ENCODE measurements at regions not wholly inside any gene's neighbourhood (a gene's known extent, or its start where the extent isn't known, plus 50 kb on each side); places are given as distances from the start of the nearest gene placed in this dataset.
"Not testable (repeated sequence)": the region's sequence is repeated elsewhere in the genome, so short reads cannot be mapped to it uniquely, and the experiment has no call there.

DNA sequence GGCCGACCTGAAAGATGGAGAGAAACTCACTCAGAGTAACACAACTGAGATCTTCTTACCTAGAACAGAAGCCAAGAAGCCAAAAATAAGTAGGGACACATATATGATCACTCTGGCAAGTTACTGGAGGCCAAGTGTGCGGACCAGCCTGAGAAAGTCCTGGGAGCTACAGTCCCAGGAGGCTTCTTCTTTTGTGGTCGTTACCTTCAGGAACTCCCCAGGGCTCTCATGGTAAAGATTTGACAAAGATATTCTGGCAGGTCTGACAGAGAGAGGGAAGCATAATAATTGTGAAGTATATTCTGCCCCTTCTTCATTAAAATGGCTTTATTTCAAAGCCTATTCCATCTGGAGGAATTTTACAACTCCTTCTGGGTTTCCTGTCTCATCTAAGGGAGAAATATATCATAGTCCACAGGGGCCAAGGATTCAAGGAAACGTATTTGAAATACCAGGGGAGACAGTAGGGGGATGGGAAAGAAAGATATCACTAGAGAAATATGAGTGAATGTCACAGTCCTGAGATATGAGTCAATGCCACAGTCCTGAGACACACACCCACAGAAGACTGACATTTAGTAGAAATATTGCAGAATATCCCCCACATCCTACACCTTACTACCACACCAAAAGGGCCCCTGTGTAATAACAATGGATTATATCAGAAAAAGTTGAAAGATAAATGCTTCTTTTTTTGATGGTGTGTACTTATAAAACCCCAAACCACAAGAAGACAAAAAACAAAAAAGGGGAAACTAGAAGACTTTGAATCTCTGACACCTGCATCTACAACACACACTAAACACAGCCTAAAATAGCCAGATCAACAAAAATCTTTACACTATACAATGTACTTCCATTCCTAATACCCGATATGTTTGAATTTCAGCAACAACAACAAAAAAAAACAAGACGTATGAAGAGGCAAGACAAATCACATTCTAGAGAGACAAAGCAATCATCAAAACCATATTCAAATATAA is 594.2 kb upstream of the NRG3 start:
- no peak for DNase-seq

GRCh38 chr10:81288544-81288943 is 586.5 kb upstream of the NRG3 start:
- no peak for DNase-seq

- DNase-seq, result no peak
Observed at GRCh38 chr10:81297292-81297691, 577.7 kb upstream of the NRG3 start.

- no peak for DNase-seq
Observed at GRCh38 chr10:81303656-81304055, 571.3 kb upstream of the NRG3 start.

- DNase-seq, result no peak
Observed at GRCh38 chr10:81306971-81307782, 567.8 kb upstream of the NRG3 start.

DNA sequence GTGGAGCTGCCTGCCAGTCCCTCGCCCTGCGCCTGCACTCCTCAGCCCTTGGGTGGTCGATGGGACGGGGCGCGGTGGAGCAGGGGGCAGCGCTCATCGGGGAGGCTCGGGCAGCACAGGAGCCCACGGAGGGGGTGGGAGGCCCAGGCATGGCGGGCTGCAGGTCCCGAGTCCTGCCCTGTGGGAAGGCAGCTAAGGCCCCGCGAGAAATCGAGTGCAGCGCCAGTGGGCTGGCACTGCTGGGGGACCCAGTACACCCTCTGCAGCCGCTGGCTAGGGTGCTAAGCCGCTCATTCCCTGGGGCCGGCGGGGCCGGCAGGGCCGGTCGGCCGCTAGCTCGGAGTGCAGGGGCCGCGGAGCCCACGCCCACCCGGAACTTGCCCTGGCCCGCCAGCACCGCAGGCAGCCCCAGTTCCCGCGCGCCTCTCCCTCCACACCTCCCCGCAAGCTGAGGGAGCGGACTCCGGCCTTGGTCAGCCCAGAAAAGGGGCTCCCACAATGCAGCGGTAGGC is 565.9 kb upstream of the NRG3 start:
- no peak for DNase-seq

DNA sequence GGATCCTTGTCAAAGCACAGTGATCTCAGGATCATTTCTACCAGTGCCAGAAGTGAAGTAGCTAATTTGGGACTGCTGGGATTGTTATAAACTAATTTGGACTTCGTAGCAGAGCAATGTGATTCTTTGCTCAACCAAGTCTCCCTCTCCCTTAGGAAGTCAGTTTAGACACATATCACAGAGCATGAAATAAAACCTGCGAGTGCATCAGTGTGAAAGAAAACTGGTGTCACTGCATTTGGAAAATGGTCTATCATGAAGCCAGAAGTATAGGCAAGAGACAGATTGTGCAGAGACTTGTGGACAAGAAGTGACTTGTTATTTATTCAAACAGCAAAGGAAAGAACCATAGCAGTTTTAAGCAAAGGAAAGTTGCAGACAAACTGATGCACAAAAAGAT is 560.5 kb upstream of the NRG3 start:
- no peak for DNase-seq

- DNase-seq, result no peak
Observed at GRCh38 chr10:81315026-81315425, 560.0 kb upstream of the NRG3 start.

DNA sequence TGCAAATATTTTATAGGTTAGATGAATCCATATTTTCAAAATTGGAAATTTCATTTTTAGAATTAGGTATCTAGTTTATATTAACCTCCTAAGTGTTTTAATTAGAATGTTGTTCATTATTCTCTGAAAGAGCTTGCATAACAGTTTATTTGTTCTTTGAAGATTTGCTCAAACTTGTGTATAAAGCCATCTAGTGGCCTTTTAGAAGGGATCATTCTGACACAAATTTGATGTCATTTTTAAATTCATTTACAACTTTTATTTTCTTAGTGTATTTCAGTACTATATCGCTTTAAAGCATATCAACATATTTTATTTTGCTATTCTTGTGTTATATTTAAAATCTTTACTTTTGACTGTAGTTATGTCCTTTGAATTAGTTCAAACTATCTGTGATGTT is 527.0 kb upstream of the NRG3 start:
- DNase-seq, result no peak

DNA sequence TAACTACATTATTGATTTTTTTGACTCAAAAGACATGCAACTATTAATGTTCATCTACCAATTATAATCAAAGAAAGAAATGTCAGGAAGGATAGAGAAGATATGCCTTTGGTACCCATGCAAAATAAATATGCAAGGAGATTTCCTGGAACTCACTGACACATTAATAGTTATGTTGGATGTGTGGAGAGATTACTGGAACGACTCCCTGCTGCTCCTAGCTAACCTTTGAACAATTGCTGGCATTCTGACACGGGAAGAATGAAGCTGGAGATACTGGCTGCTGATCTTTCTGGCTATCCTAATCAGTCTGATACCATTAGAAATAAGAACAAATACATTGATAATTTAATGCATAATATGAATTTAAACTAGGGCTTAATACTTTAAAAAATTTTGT is 507.9 kb upstream of the NRG3 start:
- DNase-seq, result no peak

GRCh38 chr10:81386817-81387216 is 488.2 kb upstream of the NRG3 start:
- DNase-seq, result no peak

DNA sequence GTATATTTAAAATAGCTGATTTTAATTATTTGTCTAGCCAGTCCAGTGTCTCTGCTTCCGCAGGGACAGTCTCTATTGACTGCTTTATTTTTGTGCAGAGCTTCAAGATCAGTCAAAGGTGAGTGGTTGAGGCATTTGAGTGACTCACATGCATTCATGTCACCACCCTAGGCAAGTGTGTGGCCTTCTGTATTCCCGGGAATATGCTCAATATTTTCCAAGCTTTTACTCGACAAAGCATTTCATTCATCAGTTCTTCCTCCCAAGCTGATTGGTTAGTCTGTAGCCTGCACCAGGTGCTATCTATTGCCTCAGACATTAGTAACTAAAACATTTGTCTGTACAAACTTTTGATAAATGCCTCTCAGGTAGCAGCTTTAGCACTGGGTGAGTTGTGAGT is 471.5 kb upstream of the NRG3 start:
- no peak for DNase-seq

DNA sequence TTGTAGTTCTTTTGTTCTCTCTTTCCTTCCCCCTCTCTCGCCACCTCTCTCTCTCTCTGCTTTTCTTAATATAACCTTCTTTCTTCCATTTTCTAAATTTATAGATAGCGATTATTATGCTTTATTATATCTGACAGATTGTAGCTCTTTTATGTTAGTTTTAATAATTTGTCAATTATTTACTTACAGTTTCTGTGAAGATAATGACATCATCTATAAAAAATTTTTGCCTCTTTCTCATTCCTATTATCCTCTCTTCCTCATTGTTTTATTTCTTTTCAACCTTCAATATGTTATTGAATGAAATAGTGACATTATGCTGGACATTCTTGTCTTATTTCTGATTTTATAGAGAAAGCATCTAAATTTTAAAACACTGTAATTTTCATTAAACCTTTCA is 469.6 kb upstream of the NRG3 start:
- no peak for DNase-seq

GRCh38 chr10:81414038-81414437 is 461.0 kb upstream of the NRG3 start:
- DNase-seq, result no peak

DNA sequence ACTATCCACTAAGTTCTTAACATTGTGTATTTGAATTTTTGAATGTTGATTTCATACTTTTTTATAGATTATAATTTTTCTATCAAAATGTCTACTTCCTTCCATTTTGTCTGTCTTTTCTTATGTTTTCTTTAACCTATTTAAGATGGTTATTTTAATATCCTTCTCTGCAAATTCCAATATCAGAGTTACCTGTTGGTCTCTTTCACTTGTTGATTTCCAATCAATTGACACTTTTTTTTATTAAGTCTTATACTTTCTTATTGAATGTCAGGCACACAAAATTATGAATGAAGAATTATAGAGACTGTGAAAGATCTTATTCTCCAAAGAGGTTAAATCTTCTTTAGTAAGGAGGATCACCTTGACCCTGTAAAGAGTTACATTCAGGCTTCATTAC is 448.3 kb upstream of the NRG3 start:
- no peak for DNase-seq

GRCh38 chr10:81428456-81429134 is 446.4 kb upstream of the NRG3 start:
- DNase-seq, result no peak

DNA sequence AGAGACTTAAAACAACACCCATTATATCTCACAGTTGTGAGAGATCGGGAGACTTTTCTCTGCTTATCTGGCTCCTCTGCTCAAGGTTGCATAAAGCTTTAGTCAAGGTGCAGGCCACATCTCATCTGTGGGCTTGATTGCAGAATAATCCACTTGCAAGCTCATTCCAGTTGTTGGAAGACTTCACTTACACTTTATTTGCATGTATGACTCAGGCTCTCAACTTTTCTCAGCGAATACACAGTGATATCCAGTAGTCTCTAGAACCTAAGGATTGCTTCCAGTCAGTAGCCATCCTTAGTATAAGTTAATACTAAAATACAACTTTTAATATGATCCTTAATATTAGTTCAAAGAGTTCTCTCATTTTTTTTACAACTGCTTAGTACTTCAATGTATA is 435.5 kb upstream of the NRG3 start:
- no peak for DNase-seq

- DNase-seq, result not testable (repeated sequence)
Observed at GRCh38 chr10:81441624-81442023, 433.4 kb upstream of the NRG3 start.

DNA sequence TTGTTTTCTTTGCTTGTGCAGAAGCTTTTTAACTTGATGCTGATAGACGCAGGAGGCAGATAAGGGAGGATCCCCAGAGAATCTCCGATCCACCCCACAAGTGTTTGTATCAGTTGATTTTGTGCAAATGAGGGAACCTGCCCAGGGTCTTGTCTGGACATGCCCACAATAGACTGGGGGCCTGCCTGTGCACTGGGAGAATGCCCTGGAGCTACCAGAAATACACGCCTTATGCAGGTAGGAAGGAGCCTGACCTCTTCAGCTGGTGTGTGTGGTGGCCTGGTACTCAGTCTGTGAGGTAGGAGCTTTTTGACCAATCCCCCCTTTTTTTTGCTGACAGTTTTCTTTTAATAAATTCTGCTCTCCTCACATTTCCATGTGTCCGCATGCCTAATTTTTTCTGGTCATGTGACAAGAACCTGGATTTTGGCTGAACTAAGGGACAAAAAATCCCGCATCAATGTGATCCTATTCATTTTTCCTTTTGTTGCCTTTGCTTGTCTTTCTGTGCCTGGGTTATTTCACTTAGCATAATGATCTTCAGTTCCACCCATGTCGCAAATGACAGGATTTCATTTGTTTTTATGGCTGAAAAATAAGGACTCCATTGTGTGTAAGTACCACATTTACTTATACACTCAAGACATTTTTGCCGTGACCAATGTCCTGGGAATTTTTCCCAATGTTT is 430.6 kb upstream of the NRG3 start:
- DNase-seq, result no peak

DNA sequence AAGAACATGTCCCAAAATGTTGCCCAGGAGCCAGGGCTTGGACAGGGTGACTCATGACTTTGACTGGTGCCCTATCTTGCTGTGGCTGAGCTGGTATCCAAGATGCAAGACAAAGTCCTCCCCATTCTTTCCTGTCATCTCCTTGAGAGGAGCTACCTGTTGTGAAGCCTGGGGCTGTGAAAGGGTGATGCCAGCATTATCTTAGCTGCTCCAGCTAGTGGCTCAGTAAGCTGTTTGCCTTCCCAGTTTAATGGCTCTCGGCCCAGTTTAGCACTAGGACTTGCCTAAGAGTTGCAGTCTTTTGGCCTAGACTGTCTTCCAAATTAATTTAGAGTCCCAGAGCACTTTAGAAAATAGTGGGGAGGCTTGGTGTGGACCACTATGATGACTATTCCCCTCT is 424.3 kb upstream of the NRG3 start:
- no peak for DNase-seq

DNA sequence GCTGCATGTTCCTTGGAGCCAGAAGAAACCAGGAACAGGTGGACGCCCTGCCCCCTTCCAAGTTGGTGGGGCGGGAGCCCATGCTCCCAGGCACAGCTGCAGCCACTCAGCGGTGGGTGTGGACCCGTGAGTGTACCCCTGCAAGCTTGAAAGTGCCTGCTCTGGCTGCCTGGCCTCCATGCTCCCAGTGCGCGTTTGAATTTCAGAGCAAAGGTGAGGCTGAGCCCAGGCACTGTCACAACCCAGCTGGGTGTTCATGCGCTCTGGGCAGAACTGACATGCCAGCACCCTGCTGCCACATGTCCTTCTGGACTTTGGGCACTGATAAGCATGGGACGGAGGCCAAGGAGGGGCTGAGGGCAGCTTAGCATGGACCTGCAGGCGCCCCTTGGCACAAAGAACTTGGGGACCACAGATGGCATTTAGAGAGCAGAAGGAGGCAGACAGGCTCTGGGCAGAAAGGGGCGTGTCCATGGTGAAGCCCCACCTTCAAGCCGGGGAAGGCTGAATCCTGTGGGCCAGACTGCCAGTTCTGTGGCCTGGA is 402.0 kb upstream of the NRG3 start:
- DNase-seq, result no peak

GRCh38 chr10:81473755-81474154 is 401.2 kb upstream of the NRG3 start:
- DNase-seq, result no peak
